ENCODE measurements at regions not wholly inside any gene's neighbourhood (a gene's known extent, or its start where the extent isn't known, plus 50 kb on each side); places are given as distances from the start of the nearest gene placed in this dataset.

DNA sequence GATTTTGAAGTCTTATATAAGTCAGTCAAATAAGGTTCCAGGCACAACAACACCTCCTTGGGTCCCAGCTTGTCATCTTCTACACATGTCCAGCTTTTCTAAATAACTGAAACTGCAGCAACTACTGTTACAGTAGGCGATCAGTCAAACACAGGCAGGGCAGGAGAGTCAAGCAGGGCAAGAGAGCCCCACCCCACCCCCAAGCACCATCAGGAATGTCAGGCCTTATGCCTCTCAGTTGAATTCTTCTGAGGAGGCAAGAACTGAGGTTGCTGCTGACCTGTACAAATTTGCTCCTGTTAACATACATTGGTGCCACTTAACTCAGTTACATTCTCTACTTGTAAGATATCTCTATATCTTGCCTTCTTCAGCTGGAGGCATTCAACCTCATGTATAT lies 608.8 kb upstream of the PCDH10 start:
- peaks cover 0 to 12% of the 10 kb centered on the region in 2 donors for H3K9me3 ChIP-seq
- no peaks in the 10 kb centered on the region for H3K36me3 ChIP-seq
- no peaks in the 10 kb centered on the region for H3K27me3 ChIP-seq
- intact Hi-C loops (cut with DNase I; ENCODE audit: low total_unique reads), result loop anchor here (10.0 kb wide), 1 partner anchor 1305 kb away; no protein-coding TSS in a partner anchor
- no peaks in the 10 kb centered on the region for H3K4me1 ChIP-seq
- TF ChIP-seq POLR2AphosphoS5 (IDR thresholded peaks at IDR 0.05), result no peak
- TF ChIP-seq POLR2A (IDR thresholded peaks at IDR 0.05), result no peak
- TF ChIP-seq, protein P1, sequence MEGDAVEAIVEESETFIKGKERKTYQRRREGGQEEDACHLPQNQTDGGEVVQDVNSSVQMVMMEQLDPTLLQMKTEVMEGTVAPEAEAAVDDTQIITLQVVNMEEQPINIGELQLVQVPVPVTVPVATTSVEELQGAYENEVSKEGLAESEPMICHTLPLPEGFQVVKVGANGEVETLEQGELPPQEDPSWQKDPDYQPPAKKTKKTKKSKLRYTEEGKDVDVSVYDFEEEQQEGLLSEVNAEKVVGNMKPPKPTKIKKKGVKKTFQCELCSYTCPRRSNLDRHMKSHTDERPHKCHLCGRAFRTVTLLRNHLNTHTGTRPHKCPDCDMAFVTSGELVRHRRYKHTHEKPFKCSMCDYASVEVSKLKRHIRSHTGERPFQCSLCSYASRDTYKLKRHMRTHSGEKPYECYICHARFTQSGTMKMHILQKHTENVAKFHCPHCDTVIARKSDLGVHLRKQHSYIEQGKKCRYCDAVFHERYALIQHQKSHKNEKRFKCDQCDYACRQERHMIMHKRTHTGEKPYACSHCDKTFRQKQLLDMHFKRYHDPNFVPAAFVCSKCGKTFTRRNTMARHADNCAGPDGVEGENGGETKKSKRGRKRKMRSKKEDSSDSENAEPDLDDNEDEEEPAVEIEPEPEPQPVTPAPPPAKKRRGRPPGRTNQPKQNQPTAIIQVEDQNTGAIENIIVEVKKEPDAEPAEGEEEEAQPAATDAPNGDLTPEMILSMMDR (IDR thresholded peaks at IDR 0.05), result no peak
- no peak overlapping the region for H3K27ac ChIP-seq
- no peak for DNase-seq (ENCODE audit: low spot score in 2 of 2)
- H3K4me3 ChIP-seq, result no peak overlapping the region

DNA sequence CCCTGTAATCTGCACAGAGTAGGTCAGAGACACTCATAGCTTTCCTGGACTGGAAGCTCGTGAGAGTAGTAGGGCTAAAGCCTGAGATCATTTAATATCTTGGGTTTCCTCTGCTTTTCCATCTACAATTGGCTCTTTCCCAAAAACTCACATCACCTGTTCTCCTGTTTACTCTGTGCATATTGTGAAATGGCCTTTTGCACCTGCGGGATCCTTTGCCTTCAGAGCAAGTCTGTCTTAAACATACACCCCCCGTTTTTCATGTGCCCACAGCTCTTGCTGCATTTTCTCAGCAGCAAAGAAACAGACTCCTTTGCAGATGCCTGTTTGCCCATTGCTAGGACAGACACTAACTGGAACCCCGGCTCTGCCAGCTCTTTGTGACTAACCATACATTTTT lies 608.3 kb upstream of the PCDH10 start:
- Histone ChIP-seq H3K27me3 (no peaks in the 10 kb centered on the region), H3K4me1 (no peaks in the 10 kb centered on the region), H3K36me3 (no peaks in the 10 kb centered on the region), H3K27ac (no peak overlapping the region), H3K4me3 (no peak overlapping the region), H3K9me3 (peaks cover 0 to 12% of the 10 kb centered on the region in 2 donors)
- DNase-seq (ENCODE audit: low spot score in 2 of 2), result no peak
- TF ChIP-seq, protein P1 (IDR thresholded peaks at IDR 0.05), result no peak
- no peak for TF ChIP-seq POLR2A (IDR thresholded peaks at IDR 0.05)
- TF ChIP-seq POLR2AphosphoS5 (IDR thresholded peaks at IDR 0.05), result no peak
- intact Hi-C loops (cut with DNase I; ENCODE audit: low total_unique reads), result loop anchor here (10.0 kb wide), 1 partner anchor 1304 kb away; no protein-coding TSS in a partner anchor

- no peaks in the 10 kb centered on the region for H3K4me1 ChIP-seq
- DNase-seq (ENCODE audit: low spot score in 2 of 2), result no peak
- intact Hi-C loops (cut with DNase I; ENCODE audit: low total_unique reads), result loop anchor here (10.0 kb wide), 1 partner anchor 1303 kb away; no protein-coding TSS in a partner anchor
- H3K36me3 ChIP-seq, result no peaks in the 10 kb centered on the region
- no peaks in the 10 kb centered on the region for H3K27me3 ChIP-seq
- no peak overlapping the region for H3K27ac ChIP-seq
- TF ChIP-seq, protein P1 (IDR thresholded peaks at IDR 0.05), result no peak
- TF ChIP-seq POLR2A (IDR thresholded peaks at IDR 0.05) (no peak), POLR2AphosphoS5 (IDR thresholded peaks at IDR 0.05) (no peak)
- peaks cover 0 to 12% of the 10 kb centered on the region in 2 donors for H3K9me3 ChIP-seq
- H3K4me3 ChIP-seq, result no peak overlapping the region
Observed at GRCh38 chr4:132542228-132542627, 606.9 kb upstream of the PCDH10 start.

- H3K4me1 ChIP-seq, result no peaks in the 10 kb centered on the region
- DNase-seq (ENCODE audit: low spot score in 2 of 2), result no peak
- TF ChIP-seq POLR2A (IDR thresholded peaks at IDR 0.05) (no peak), POLR2AphosphoS5 (IDR thresholded peaks at IDR 0.05) (no peak)
- TF ChIP-seq, protein P1 (IDR thresholded peaks at IDR 0.05), result no peak
- no peak overlapping the region for H3K4me3 ChIP-seq
- intact Hi-C loops (cut with DNase I; ENCODE audit: low total_unique reads), result loop anchor here (10.0 kb wide), 1 partner anchor 1296 kb away; no protein-coding TSS in a partner anchor
- H3K36me3 ChIP-seq, result no peaks in the 10 kb centered on the region
- H3K9me3 ChIP-seq, result peaks cover 0 to 8% of the 10 kb centered on the region in 2 donors
- no peak overlapping the region for H3K27ac ChIP-seq
- no peaks in the 10 kb centered on the region for H3K27me3 ChIP-seq
Observed at GRCh38 chr4:132548463-132548862, 600.6 kb upstream of the PCDH10 start.

DNA sequence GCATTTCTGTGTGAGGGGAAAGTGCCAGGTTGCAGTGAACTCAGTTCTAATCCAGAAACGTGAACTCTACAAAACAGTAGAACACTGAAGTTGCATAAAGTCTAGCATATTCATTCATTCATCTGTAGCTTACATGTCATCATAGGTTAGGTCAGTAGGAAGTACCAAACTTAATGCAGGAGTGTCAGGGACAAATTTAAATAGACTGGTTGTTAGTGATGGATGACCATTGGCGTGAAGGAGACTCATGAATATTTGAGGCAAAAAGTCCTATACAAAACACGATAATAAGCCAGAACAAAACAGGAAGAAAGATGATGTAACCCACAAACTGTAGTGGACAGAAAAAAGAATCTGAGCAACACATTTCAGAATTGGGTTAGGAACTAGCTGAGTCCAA lies 592.8 kb upstream of the PCDH10 start:
- Histone ChIP-seq H3K36me3 (no peaks in the 10 kb centered on the region), H3K27ac (no peak overlapping the region), H3K4me3 (no peak overlapping the region), H3K27me3 (no peaks in the 10 kb centered on the region), H3K9me3 (no peaks in the 10 kb centered on the region), H3K4me1 (no peaks in the 10 kb centered on the region)
- intact Hi-C loops (cut with DNase I; ENCODE audit: low total_unique reads), result no loop called here
- TF ChIP-seq POLR2AphosphoS5 (IDR thresholded peaks at IDR 0.05), result no peak
- no peak for TF ChIP-seq POLR2A (IDR thresholded peaks at IDR 0.05)
- no peak for DNase-seq (ENCODE audit: low spot score in 2 of 2)

- Histone ChIP-seq H3K27me3 (no peaks in the 10 kb centered on the region), H3K36me3 (no peaks in the 10 kb centered on the region), H3K4me3 (no peak overlapping the region), H3K4me1 (no peaks in the 10 kb centered on the region), H3K27ac (no peak overlapping the region), H3K9me3 (no peaks in the 10 kb centered on the region)
- no peak for DNase-seq (ENCODE audit: low spot score in 2 of 2)
- intact Hi-C loops (cut with DNase I; ENCODE audit: low total_unique reads), result no loop called here
- no peak for TF ChIP-seq POLR2A (IDR thresholded peaks at IDR 0.05)
- TF ChIP-seq POLR2AphosphoS5 (IDR thresholded peaks at IDR 0.05), result no peak
- TF ChIP-seq, protein P1 (IDR thresholded peaks at IDR 0.05), result no peak
Observed at GRCh38 chr4:132557660-132558059, 591.4 kb upstream of the PCDH10 start.

All from breast epithelium (tissue), 4 donors.